HepG2 (cell line): ENCODE measurements at regions not wholly inside any gene's neighbourhood (a gene's known extent, or its start where the extent isn't known, plus 50 kb on each side); places are given as distances from the start of the nearest gene placed in this dataset.

Experiments
- ARID3A ChIP-seq: IDR thresholded peaks from 2 replicates; pipeline ENCODE4 v1.6.1; 2012; ENCODE audit warnings: low read depth, low read length, improper control_type of control experiment
- CBX5 ChIP-seq: sonication (generic); formaldehyde crosslinking; IDR thresholded peaks from 2 replicates; pipeline ENCODE4 v1.4.0; 2020; ENCODE audit warnings: missing genetic modification reagents, borderline replicate concordance
- E2F2 ChIP-seq: sonication (generic); formaldehyde crosslinking; IDR thresholded peaks from 2 replicates; pipeline ENCODE4 v1.4.0; 2020; ENCODE audit warnings: missing genetic modification reagents, borderline replicate concordance
- FLYWCH1 ChIP-seq: sonication (generic); formaldehyde crosslinking; IDR thresholded peaks from 2 replicates; pipeline ENCODE4 v1.8.1; 2023; ENCODE audit warnings: mild to moderate bottlenecking, missing genetic modification reagents
- FOXK1 ChIP-seq: sonication (generic); formaldehyde crosslinking; IDR thresholded peaks from 2 replicates; pipeline ENCODE4 v1.4.0; 2020; ENCODE audit warnings: low read depth, missing genetic modification reagents, borderline replicate concordance
- MNT ChIP-seq: fragments of 450-650 bp; IDR thresholded peaks from 2 replicates; pipeline ENCODE4 v1.6.1; 2016
- MXD4 ChIP-seq: IDR thresholded peaks from 2 replicates; pipeline ENCODE4 v1.6.1; 2016; ENCODE audit warnings: mild to moderate bottlenecking, missing biosample characterization, missing genetic modification reagents
- MYPOP ChIP-seq: sonication (generic); formaldehyde crosslinking; IDR thresholded peaks from 2 replicates; pipeline ENCODE4 v1.8.1; 2023; ENCODE audit warnings: mild to moderate bottlenecking, moderate library complexity, missing genetic modification reagents
- NFYC ChIP-seq: IDR thresholded peaks from 2 replicates; pipeline ENCODE4 v1.6.1; 2016; ENCODE audit warnings: missing genetic modification reagents, missing compliant biosample characterization
- POGZ ChIP-seq: sonication (generic); formaldehyde crosslinking; IDR thresholded peaks from 2 replicates; pipeline ENCODE4 v1.4.0; 2020; ENCODE audit warnings: mild to moderate bottlenecking, missing genetic modification reagents
- SOX6 ChIP-seq, 2 experiments: fragments of 450-650 bp in 1 of 2; sonication (generic) in 1 of 2; formaldehyde crosslinking in 1 of 2; IDR thresholded peaks; 2 replicates each; pipeline versions ENCODE4 v1.4.0 to v1.6.1; 2017 to 2020; ENCODE audit warnings: antibody characterized with exemption in 1 of 2, mild to moderate bottlenecking in 1 of 2, missing genetic modification reagents in 1 of 2
- SPEN ChIP-seq: sonication (generic); formaldehyde crosslinking; IDR thresholded peaks from 2 replicates; pipeline ENCODE4 v1.5.1; 2020; ENCODE audit warnings: low read depth, mild to moderate bottlenecking, missing genetic modification reagents
- TBX2 ChIP-seq: sonication (generic); formaldehyde crosslinking; IDR thresholded peaks from 2 replicates; pipeline ENCODE4 v1.5.0; 2020; ENCODE audit warnings: missing genetic modification reagents, mild to moderate bottlenecking, borderline replicate concordance
- ZNF776 ChIP-seq: sonication (generic); formaldehyde crosslinking; IDR thresholded peaks from 2 replicates; pipeline ENCODE4 v1.4.0; 2020; ENCODE audit warnings: mild to moderate bottlenecking, missing genetic modification reagents
- ZNF782 ChIP-seq: sonication (generic); formaldehyde crosslinking; IDR thresholded peaks from 2 replicates; pipeline ENCODE4 v1.4.0; 2020; ENCODE audit warnings: missing genetic modification reagents, mild to moderate bottlenecking, borderline replicate concordance
- TF ChIP-seq, protein P1 (sequence below): sonication (generic); formaldehyde crosslinking; conservative IDR thresholded peaks from 2 replicates; pipeline ENCODE4 v1.4.0; 2020; ENCODE audit warnings: missing genetic modification reagents
- TF ChIP-seq, protein P2 (sequence below): sonication (generic); formaldehyde crosslinking; IDR thresholded peaks from 2 replicates; pipeline ENCODE4 v1.4.0; 2020; ENCODE audit warnings: missing genetic modification reagents
- TF ChIP-seq, protein P3 (sequence below): sonication (generic); formaldehyde crosslinking; IDR thresholded peaks from 2 replicates; pipeline ENCODE4 v1.5.0; 2020; ENCODE audit warnings: missing genetic modification reagents

DNA sequence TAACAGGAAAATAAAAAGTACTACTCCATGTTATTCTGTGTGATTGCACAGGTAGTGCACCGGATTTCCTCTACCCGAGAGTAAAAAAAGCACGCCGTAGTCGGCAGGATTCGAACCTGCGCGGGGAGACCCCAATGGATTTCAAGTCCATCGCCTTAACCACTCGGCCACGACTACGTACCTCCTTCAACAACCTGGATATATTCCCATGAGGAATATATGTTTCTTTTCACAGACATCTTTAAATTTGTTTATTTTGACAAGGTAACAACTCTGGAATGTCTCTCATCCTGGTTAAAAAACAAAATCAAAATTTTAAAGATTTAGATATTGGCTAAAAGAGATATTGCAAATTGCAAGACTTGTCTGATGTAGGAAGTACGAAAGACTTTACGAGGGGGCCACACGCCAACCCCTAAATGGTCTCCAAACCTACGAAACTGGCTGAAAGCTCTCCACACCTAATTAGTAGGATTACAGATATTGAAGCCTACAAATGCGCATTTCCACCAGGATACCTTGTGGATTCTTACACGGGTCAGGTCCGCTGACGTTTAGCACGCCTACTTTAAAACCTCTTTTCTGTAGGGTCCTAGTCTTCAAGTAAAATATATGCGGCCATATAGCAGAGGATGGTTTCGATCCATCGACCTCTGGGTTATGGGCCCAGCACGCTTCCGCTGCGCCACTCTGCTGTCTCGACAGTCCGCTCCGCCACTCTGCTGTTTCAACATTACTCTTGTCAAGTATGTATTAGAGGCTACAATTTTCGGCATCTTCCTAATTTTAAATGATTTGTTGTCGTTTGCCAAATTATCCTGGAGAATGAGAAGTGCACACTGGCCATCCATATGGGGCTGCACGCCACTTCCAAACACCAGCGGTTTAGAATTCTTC is 52.2 kb upstream of the BTN3A2 start (continued):
- TF ChIP-seq, protein P1, sequence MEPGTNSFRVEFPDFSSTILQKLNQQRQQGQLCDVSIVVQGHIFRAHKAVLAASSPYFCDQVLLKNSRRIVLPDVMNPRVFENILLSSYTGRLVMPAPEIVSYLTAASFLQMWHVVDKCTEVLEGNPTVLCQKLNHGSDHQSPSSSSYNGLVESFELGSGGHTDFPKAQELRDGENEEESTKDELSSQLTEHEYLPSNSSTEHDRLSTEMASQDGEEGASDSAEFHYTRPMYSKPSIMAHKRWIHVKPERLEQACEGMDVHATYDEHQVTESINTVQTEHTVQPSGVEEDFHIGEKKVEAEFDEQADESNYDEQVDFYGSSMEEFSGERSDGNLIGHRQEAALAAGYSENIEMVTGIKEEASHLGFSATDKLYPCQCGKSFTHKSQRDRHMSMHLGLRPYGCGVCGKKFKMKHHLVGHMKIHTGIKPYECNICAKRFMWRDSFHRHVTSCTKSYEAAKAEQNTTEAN (CRISPR knock-in tag): peak; percentile 55; the same call in 1 of the 2 replicates
- TF ChIP-seq FLYWCH1 (CRISPR knock-in tag) (no peak), NFYC (CRISPR knock-in tag) (peak; percentile 45; the same call in 1 of the 2 replicates), E2F2 (CRISPR knock-in tag) (0 out of 2 replicates have a peak, but pooled peaks have one; percentile 91), MYPOP (CRISPR knock-in tag) (peak; percentile 92), CBX5 (peak; percentile 85; the same call in 1 of the 2 replicates), FOXK1 (CRISPR knock-in tag) (peak; percentile 78), ZNF776 (CRISPR knock-in tag) (no peak), POGZ (CRISPR knock-in tag) (peak; percentile 43), SOX6 (IDR thresholded peaks at IDR 0.05) (no peak), SOX6 (CRISPR knock-in tag; IDR thresholded peaks at IDR 0.05) (peak; percentile 75), ZNF782 (no peak; the same call in 1 of the 2 replicates), SPEN (CRISPR knock-in tag) (peak; percentile 39; the same call in 1 of the 2 replicates), MXD4 (CRISPR knock-in tag) (0 out of 2 replicates have a peak, but pooled peaks have one; percentile 40), MNT (no peak), TBX2 (CRISPR knock-in tag) (peak; percentile 43; the same call in 1 of the 2 replicates), ARID3A (peak; percentile 67)
- TF ChIP-seq, protein P2, sequence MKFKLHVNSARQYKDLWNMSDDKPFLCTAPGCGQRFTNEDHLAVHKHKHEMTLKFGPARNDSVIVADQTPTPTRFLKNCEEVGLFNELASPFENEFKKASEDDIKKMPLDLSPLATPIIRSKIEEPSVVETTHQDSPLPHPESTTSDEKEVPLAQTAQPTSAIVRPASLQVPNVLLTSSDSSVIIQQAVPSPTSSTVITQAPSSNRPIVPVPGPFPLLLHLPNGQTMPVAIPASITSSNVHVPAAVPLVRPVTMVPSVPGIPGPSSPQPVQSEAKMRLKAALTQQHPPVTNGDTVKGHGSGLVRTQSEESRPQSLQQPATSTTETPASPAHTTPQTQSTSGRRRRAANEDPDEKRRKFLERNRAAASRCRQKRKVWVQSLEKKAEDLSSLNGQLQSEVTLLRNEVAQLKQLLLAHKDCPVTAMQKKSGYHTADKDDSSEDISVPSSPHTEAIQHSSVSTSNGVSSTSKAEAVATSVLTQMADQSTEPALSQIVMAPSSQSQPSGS: peak; percentile 75
- TF ChIP-seq, protein P3, sequence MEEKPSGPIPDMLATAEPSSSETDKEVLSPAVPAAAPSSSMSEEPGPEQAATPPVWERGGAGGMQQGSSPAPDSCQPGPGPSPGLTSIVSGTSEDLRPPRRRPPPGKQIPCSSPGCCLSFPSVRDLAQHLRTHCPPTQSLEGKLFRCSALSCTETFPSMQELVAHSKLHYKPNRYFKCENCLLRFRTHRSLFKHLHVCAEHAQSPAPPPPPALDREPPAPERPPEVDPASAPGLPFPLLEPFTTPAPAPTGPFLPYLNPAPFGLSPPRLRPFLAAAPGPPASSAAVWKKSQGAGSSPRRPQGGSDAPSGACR (CRISPR knock-in tag): peak; percentile 63; the same call in 1 of the 2 replicates
